H9 (cell line): ENCODE measurements at regions not wholly inside any gene's neighbourhood (a gene's known extent, or its start where the extent isn't known, plus 50 kb on each side); places are given as distances from the start of the nearest gene placed in this dataset.

Source experiments
- DNase-seq: peaks from one replicate; pipeline ENCODE4 v3.0.0-alpha.2; 2017
- H2AFZ ChIP-seq: one replicate; pipeline ENCODE4 v1.6.1; 2013; ENCODE audit warnings: mild to moderate bottlenecking, low read length, control low read depth, moderate library complexity
- H2AK5ac ChIP-seq: 2 replicates; pipeline ENCODE4 v1.6.1; 2013; ENCODE audit warnings: low read length, control low read depth, mixed read lengths; ENCODE audit not compliant: insufficient read length
- H2BK120ac ChIP-seq: one replicate; pipeline ENCODE4 v1.6.1; 2013; ENCODE audit warnings: low read depth, mild to moderate bottlenecking, low read length, control low read depth, inconsistent platforms; ENCODE audit not compliant: poor library complexity, severe bottlenecking
- H2BK12ac ChIP-seq: 2 replicates; pipeline ENCODE4 v1.6.1; 2013; ENCODE audit warnings: low read length, control low read depth, mixed read lengths, low read depth; ENCODE audit not compliant: insufficient read length
- H2BK15ac ChIP-seq: 2 replicates; pipeline ENCODE4 v1.6.1; 2013; ENCODE audit warnings: low read depth, low read length, control low read depth
- H2BK20ac ChIP-seq: one replicate; pipeline ENCODE4 v1.6.1; 2013; ENCODE audit warnings: low read depth, mild to moderate bottlenecking, low read length, control low read depth, inconsistent platforms; ENCODE audit not compliant: poor library complexity, severe bottlenecking
- H2BK5ac ChIP-seq: 2 replicates; pipeline ENCODE4 v1.6.1; 2013; ENCODE audit warnings: low read length, control low read depth, mixed read lengths; ENCODE audit not compliant: insufficient read length
- H3K14ac ChIP-seq: 2 replicates; pipeline ENCODE4 v1.6.1; 2013; ENCODE audit warnings: low read length, control low read depth; ENCODE audit not compliant: insufficient read depth
- H3K18ac ChIP-seq: 2 replicates; pipeline ENCODE4 v1.6.1; 2013; ENCODE audit warnings: low read depth, mild to moderate bottlenecking, mixed read lengths, low read length, control low read depth; ENCODE audit not compliant: insufficient read length
- H3K23ac ChIP-seq: 2 replicates; pipeline ENCODE4 v1.6.1; 2013; ENCODE audit warnings: low read length, control low read depth, mixed read lengths, low read depth; ENCODE audit not compliant: insufficient read length
- H3K23me2 ChIP-seq: 2 replicates; pipeline ENCODE4 v1.6.1; 2013; ENCODE audit warnings: low read depth, mild to moderate bottlenecking, mixed read lengths, low read length, control low read depth; ENCODE audit not compliant: insufficient read length, poor library complexity, severe bottlenecking
- H3K27ac ChIP-seq: 2 replicates; pipeline ENCODE4 v1.5.1; 2013; ENCODE audit warnings: low read length, control low read depth, mixed read lengths, low read depth; ENCODE audit not compliant: insufficient read length
- H3K27me3 ChIP-seq: 2 replicates; pipeline ENCODE4 v1.6.1; 2013; ENCODE audit warnings: low read length, control low read depth, inconsistent platforms; ENCODE audit not compliant: insufficient read depth
- H3K4ac ChIP-seq: 2 replicates; pipeline ENCODE4 v1.6.1; 2013; ENCODE audit warnings: low read depth, mild to moderate bottlenecking, control low read depth, inconsistent platforms, low read length, moderate library complexity
- H3K4me1 ChIP-seq: 2 replicates; pipeline ENCODE4 v1.6.1; 2013; ENCODE audit warnings: low read length, control low read depth, inconsistent platforms; ENCODE audit not compliant: insufficient read depth
- H3K4me2 ChIP-seq: 2 replicates; pipeline ENCODE4 v1.6.1; 2013; ENCODE audit warnings: low read length, control low read depth, mixed read lengths; ENCODE audit not compliant: insufficient read length, insufficient read depth
- H3K56ac ChIP-seq: 2 replicates; pipeline ENCODE4 v1.6.1; 2013; ENCODE audit warnings: low read depth, mild to moderate bottlenecking, mixed read lengths, low read length, control low read depth; ENCODE audit not compliant: insufficient read length
- H3K79me1 ChIP-seq: 2 replicates; pipeline ENCODE4 v1.6.1; 2013; ENCODE audit warnings: low read depth, mild to moderate bottlenecking, moderate library complexity, low read length, control low read depth, inconsistent platforms; ENCODE audit not compliant: insufficient read depth, poor library complexity, severe bottlenecking
- H3K79me2 ChIP-seq: 2 replicates; pipeline ENCODE4 v1.6.1; 2013; ENCODE audit warnings: low read length, control low read depth, inconsistent platforms; ENCODE audit not compliant: insufficient read depth
- H3K9ac ChIP-seq: 2 replicates; pipeline ENCODE4 v1.6.1; 2013; ENCODE audit warnings: low read length, control low read depth, mixed read lengths; ENCODE audit not compliant: insufficient read length; ENCODE audit errors: extremely low read depth
- H3K9me3 ChIP-seq: one replicate; pipeline ENCODE4 v1.6.1; 2013; ENCODE audit warnings: low read depth, low read length, inconsistent platforms; ENCODE audit not compliant: control insufficient read depth
- H3T11ph ChIP-seq: one replicate; pipeline ENCODE4 v1.6.1; 2013; ENCODE audit warnings: mild to moderate bottlenecking, low read length, control low read depth, inconsistent platforms
- H4K20me1 ChIP-seq: one replicate; pipeline ENCODE4 v1.6.1; 2013; ENCODE audit not compliant: control insufficient read depth, insufficient read length, insufficient read depth
- H4K5ac ChIP-seq: 2 replicates; pipeline ENCODE4 v1.6.1; 2013; ENCODE audit warnings: low read depth, mild to moderate bottlenecking, mixed read lengths, low read length, control low read depth; ENCODE audit not compliant: insufficient read length
- H4K8ac ChIP-seq: replicated peaks from 2 replicates; pipeline ENCODE4 v1.6.1; 2013; ENCODE audit warnings: low read length, control low read depth, mixed read lengths, low read depth; ENCODE audit not compliant: insufficient read length
- H4K91ac ChIP-seq: 2 replicates; pipeline ENCODE4 v1.6.1; 2013; ENCODE audit warnings: low read depth, mild to moderate bottlenecking, moderate library complexity, mixed read lengths, low read length, control low read depth; ENCODE audit not compliant: insufficient read length
- H3K27ac Mint-ChIP-seq, 3 experiments: 2 replicates in 2 of 3; 3 replicates in 1 of 3; pipeline ENCODE4 v1.8.0; 2020 to 2021; ENCODE audit warnings: mixed read lengths in 3 of 3, mild to moderate bottlenecking in 1 of 3, moderate library complexity in 1 of 3
- H3K27me3 Mint-ChIP-seq: 2 replicates; pipeline ENCODE4 v1.8.0; 2021; ENCODE audit warnings: low read depth, mild to moderate bottlenecking, moderate library complexity, mixed read lengths
- H3K36me3 Mint-ChIP-seq, 3 experiments: 2 replicates in 2 of 3; 3 replicates in 1 of 3; pipeline ENCODE4 v1.8.0; 2020 to 2021; ENCODE audit warnings: low read depth in 3 of 3, mixed read lengths in 3 of 3; ENCODE audit not compliant: insufficient read depth in 1 of 3
- H3K4me1 Mint-ChIP-seq, 2 experiments: 2 replicates each; pipeline ENCODE4 v1.8.0; 2020; ENCODE audit warnings: mixed read lengths in 2 of 2
- H3K4me3 Mint-ChIP-seq, 2 experiments: 2 replicates in 1 of 2; 3 replicates in 1 of 2; pipeline ENCODE4 v1.8.0; 2020 to 2021; ENCODE audit warnings: mild to moderate bottlenecking in 2 of 2, mixed read lengths in 2 of 2, moderate library complexity in 1 of 2
- H3K9me3 Mint-ChIP-seq, 2 experiments: 2 replicates in 1 of 2; 3 replicates in 1 of 2; pipeline ENCODE4 v1.8.0; 2020; ENCODE audit warnings: mild to moderate bottlenecking in 2 of 2, mixed read lengths in 2 of 2, moderate library complexity in 1 of 2
- WGBS: extraction: QIAGEN DNeasy Blood & Tissue Kit; methylation state at CpG from one replicate; pipeline ENCODE4 v1.1.7; 2013; ENCODE audit warnings: missing lambda C conversion rate, low lambda C conversion rate, mixed read lengths; ENCODE audit not compliant: insufficient read length; ENCODE audit errors: extremely low coverage; 5-methylcytosine and 5-hydroxymethylcytosine counted together
- TF ChIP-seq, protein P1 (sequence below): fragments of 200-600 bp; sonication (generic); conservative IDR thresholded peaks from 3 replicates; pipeline ENCODE4 v1.8.0; 2021; ENCODE audit warnings: antibody characterized with exemption, mild to moderate bottlenecking

DNA sequence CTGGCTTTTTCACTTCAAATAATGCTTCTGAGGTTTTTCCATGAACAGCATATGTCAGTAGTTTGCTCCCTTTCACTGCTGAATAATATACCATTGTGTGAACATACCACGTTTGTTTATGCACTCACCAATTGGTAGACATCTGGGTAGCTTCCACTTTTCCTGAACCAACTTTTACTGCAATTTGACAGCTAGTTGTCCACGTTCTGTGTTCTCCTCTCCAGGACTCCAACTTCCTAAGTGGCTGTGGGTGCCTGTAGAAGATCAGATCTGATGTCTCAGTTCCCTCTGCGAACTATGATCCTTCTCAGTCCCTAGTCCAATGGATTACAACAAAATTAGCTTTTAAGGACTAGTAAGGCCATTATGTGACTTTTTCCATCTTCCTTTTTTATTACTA is 64.7 kb upstream of the PTCHD1 start:
- Histone ChIP-seq H4K91ac (no peak overlapping the region), H3K4me2 (no peak overlapping the region), H3K9me3 (no peaks in the 10 kb centered on the region), H2BK5ac (no peak overlapping the region), H2BK120ac (no peak overlapping the region), H2AK5ac (no peak overlapping the region), H2AFZ (no peak overlapping the region), H3K27ac (no peak overlapping the region), H3K9ac (no peak overlapping the region), H3K56ac (no peak overlapping the region), H3K4ac (no peak overlapping the region), H3K23me2 (no peaks in the 10 kb centered on the region), H3T11ph (no peak overlapping the region), H3K79me1 (no peaks in the 10 kb centered on the region), H3K79me2 (no peaks in the 10 kb centered on the region), H3K27me3 (no peaks in the 10 kb centered on the region), H4K20me1 (no peaks in the 10 kb centered on the region), H2BK12ac (no peak overlapping the region), H2BK20ac (no peak overlapping the region), H3K14ac (no peak overlapping the region), H3K18ac (no peak overlapping the region), H2BK15ac (no peak overlapping the region), H4K5ac (no peak overlapping the region), H4K8ac (no peak overlapping the region), H3K23ac (no peak overlapping the region), H3K4me1 (no peaks in the 10 kb centered on the region)
- no CpG with 5 or more reads among the region's 3 CpGs for WGBS
- peaks cover 0 to 3% of the 10 kb centered on the region in 2 experiments; a peak in 1 of 4 replicates for H3K4me1 Mint-ChIP-seq
- H3K36me3 Mint-ChIP-seq, result no peaks in the 10 kb centered on the region
- H3K27me3 Mint-ChIP-seq, result no peaks in the 10 kb centered on the region
- TF ChIP-seq, protein P1, sequence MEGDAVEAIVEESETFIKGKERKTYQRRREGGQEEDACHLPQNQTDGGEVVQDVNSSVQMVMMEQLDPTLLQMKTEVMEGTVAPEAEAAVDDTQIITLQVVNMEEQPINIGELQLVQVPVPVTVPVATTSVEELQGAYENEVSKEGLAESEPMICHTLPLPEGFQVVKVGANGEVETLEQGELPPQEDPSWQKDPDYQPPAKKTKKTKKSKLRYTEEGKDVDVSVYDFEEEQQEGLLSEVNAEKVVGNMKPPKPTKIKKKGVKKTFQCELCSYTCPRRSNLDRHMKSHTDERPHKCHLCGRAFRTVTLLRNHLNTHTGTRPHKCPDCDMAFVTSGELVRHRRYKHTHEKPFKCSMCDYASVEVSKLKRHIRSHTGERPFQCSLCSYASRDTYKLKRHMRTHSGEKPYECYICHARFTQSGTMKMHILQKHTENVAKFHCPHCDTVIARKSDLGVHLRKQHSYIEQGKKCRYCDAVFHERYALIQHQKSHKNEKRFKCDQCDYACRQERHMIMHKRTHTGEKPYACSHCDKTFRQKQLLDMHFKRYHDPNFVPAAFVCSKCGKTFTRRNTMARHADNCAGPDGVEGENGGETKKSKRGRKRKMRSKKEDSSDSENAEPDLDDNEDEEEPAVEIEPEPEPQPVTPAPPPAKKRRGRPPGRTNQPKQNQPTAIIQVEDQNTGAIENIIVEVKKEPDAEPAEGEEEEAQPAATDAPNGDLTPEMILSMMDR, result no peak
- no peak overlapping the region for H3K27ac Mint-ChIP-seq
- no peak for DNase-seq
- peaks cover 6 to 19% of the 10 kb centered on the region in 2 experiments; a peak in 4 of 5 replicates for H3K9me3 Mint-ChIP-seq
- no peak overlapping the region for H3K4me3 Mint-ChIP-seq
